ENCODE measurements at regions not wholly inside any gene's neighbourhood (a gene's known extent, or its start where the extent isn't known, plus 50 kb on each side); places are given as distances from the start of the nearest gene placed in this dataset.

DNA sequence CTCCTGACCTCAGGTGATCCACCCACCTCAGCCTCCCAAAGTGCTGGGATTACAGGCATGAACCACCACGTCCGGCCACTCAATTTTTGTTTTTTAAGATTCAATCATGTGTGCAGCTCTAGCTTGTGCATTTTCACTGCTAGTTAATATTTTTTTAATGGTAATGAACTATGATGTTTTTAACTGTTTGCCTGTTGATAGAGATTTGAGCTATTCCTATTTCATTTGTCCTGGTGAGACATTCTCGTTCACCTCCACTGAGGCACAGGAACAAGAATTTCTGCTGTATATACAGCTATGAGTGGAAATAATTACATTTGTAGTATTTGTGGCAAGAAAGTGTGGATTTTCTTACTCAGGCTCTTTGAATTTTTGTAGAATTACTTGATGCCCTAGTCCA is 137.7 kb upstream of the MYOCD start:
- DNase-seq (ENCODE audit: low spot score), result no peak

DNA sequence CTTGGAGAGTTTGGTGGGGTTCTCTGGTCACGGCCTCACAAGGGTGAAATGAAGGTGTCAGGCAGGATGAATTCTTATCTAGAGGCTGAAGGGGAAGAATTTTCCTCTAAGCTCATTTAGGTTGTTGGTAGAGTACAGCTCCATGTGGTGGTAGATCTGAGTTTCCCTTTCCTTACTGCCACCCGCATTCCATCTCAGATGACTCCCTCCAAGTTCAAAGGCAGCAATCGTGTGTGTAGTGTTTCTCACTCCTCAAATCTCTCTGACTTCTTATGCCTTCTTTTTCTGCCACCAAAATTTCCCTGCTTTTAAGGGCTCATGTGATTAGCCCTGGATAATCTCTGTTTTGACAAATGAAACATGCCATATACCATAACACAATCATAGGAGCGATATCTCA is 135.5 kb upstream of the MYOCD start:
- DNase-seq (ENCODE audit: low spot score), result no peak

DNA sequence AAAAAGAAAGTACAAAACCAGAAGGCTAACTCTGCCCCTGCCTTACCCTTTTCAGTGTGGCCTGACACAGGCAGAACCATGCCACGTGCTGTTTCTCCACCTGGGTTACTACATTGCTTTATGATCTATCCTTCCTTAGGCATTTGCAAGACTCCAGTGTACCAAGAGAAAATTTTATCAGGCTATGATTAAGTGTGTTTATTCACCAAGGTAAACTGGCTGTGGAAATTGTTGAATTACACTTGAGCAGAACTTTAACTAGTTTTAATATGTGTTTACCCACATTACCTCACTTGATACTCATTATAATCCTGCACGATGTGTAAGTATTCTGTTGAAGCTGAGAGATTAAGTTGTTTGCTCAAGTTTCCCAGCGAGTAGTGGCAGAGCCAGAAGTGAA is 129.7 kb upstream of the MYOCD start:
- DNase-seq (ENCODE audit: low spot score), result no peak

GRCh38 chr17:12536472-12536871 is 129.2 kb upstream of the MYOCD start:
- DNase-seq (ENCODE audit: low spot score), result no peak

GRCh38 chr17:12537436-12537835 is 128.3 kb upstream of the MYOCD start:
- no peak for DNase-seq (ENCODE audit: low spot score)

DNA sequence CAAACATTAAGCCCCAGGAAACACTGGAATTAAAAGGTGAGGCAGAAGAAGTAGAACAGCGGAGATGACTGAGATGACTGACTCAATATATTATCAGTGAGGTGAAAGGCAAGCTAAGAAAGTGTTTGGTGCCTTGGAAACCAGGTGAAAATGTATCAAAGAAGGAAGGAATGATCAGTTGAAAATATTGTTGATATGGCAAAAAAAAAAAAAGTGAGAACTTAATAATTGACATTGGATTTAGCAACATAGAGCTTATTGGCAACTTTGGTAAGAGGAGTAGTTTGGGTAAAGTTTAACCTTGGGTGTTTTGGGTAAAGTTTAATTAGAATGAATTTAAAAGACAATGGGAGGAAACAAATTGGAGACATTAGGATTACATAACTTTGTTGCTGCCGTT is 127.7 kb upstream of the MYOCD start:
- no peak for DNase-seq (ENCODE audit: low spot score)

DNA sequence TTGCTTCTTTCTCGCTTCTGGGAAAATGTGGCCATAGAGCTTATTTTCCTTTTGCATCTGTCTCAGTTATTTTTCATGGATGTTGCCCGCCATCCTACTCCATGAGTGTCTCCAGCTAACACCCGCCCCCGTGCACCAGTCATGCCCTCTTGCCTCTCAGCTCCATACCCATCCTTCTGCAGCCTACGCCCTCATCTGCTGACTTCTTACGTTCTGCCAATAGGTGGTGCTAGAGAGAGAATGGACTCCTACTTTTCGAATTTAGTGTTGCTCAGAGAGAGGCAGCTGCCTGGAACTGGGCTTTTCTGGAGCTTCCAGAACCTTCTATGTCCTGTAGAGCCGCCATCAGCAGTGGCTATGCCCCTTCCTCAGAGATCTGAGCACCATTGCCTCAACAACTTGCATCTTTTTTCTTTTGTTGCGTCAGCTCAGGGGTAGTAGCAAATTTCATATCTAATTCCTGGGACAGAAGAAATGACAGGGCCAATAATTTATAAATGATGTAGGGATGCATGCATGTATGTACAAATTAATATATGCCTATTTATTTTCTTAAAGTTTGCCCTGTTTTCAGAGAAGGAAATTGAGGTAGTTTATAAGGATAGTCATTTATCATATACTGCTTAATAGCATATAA is 119.7 kb upstream of the MYOCD start:
- peak; percentile 65 for DNase-seq (ENCODE audit: low spot score)

DNA sequence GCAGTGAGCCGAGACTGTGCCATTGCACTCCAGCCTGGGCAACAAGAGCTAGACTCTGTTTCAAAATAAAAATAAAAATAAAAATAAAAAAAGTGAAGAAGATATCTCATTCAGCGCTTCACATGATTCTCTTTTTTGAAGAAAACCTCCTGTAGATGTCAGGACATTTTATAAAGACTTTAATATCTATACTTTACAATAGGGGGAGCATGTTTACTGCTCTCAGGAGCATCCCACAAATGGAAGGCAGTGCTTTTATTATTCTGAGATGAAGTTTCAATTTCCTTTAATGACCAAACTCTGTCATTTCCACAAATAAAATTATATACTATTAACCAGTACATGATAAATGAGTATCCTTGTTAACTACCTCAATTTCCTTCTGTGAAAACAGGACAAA is 118.7 kb upstream of the MYOCD start:
- no peak for DNase-seq (ENCODE audit: low spot score)

- no peak for DNase-seq (ENCODE audit: low spot score)
Observed at GRCh38 chr17:12547831-12548230, 117.9 kb upstream of the MYOCD start.

- no peak for DNase-seq (ENCODE audit: low spot score)
Observed at GRCh38 chr17:12548558-12548957, 117.1 kb upstream of the MYOCD start.

DNA sequence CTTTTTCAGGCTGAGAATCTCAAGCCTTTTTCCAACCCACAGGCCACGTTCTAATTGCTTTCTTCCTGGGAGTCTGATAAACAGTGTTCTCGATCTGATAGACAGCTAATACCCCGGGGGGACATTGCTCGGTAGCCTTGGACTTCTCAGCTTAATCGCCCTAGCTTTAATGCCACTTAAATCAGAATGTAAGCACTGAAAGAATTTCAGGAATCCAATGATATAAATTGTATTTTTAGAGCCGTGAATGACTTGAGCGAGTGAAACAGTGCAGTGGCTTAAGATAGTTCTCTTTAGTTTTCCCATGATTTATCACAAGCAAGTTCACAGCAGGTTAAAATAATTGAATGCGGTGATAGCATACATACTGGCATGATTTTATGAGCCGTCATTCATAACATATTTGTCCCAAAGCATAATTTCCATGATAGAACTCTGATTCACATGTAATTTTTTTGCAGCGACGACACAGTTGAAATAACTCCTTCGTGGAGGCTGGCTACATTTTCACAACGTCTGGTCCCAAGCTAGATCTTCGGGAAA is 116.1 kb upstream of the MYOCD start:
- no peak for DNase-seq (ENCODE audit: low spot score)

DNA sequence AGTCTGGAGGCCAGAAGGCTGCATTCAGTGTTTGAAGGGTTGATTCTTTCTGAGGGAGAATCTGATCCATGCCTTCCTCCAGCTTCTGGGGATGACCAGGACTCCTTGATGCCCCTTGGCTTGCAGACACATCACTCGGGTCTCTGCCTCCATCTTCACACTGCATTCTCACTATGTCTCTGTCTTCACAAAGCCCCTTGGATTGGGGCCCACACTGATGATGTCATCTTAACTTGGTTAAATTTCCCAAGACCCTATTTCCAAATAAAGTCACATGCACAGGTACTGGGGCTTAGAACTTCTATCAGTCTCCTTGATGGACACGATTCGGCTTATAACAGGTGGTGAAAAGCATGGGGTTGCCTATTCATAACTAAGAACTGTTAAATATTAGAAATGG is 112.1 kb upstream of the MYOCD start:
- no peak for DNase-seq (ENCODE audit: low spot score)

- DNase-seq (ENCODE audit: low spot score), result no peak
Observed at GRCh38 chr17:12554251-12554650, 111.4 kb upstream of the MYOCD start.

DNA sequence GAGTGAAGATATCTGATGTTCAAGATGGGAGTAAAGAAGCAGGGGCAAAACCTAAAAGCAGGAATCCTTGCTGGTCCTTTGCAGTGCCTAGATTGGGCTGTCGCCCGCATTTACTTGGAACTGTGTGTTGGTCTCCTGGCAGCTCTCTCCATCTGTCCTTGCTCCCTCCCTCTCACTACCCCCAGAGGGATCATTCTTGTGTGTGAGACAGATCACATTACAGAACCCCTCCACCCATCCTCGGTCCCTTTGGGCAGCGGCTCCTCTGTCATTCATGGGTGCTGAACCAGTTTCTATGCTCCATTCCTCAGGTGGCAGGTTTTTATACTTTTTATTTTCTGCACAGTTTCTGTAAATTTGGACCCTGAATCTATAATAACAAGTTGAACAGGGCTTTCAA is 99.4 kb upstream of the MYOCD start:
- no peak for DNase-seq (ENCODE audit: low spot score)

GRCh38 chr17:12567077-12568053 is 98.3 kb upstream of the MYOCD start:
- no peak for DNase-seq (ENCODE audit: low spot score)

DNA sequence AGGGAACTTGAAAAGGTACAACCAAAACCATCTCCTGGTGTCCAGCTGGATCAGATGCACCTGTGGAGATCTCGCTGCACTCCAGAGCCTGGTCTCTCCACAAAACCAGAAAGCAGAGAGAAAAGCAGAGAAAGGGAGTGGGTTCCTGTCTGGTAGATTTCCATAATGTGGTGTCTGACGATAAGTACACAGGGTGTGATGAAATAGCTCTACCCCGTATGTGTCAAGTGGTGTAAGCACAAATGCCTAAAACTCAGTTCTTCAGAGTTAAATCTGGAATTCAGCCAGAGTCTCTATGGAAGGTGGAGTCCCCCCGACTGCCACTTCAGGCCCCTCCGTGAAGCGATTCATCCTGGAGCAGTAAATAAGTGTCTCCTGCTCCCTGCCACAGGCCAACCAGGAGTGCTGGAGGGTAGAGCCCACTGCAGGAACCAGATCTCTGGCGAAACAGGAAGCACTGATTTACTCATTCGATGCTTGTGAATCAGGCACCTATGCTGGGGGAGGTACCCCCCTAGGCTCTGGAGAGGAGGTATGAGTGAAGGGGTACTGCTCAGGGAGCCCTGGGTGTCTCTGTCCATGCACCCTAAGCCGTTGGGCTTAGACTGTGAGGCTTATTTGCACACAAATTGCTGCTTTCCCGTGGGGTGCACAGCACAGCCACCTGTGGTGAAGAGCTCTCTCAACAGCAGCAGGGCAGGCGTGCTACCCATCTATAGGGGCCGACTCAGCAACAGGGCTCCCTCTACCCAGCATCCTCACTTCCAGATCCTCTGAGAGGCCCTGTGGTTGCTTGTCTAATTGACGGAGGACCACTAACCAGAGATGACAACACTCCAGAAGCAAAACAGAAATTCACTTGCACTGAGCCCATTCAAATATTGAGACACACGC is 97.1 kb upstream of the MYOCD start:
- no peak for DNase-seq (ENCODE audit: low spot score)

DNA sequence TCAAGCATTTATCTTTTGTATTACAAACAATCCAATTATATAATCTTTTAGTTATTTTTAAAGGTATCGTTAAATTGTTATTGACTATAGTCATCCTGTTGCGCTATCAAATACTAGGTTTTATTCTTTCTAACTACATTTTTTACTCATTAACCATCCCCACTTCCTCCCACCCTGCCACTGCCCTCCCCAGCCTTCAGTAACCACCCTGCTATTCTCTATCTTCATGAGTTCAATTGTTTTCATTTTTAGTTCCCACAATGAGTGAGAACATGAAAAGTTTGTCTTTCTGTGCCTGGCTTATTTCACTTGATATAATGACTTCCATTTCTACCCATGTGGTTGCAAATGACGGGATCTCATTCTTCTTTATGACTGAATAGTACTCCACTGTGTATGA is 94.1 kb upstream of the MYOCD start:
- DNase-seq (ENCODE audit: low spot score), result no peak

DNA sequence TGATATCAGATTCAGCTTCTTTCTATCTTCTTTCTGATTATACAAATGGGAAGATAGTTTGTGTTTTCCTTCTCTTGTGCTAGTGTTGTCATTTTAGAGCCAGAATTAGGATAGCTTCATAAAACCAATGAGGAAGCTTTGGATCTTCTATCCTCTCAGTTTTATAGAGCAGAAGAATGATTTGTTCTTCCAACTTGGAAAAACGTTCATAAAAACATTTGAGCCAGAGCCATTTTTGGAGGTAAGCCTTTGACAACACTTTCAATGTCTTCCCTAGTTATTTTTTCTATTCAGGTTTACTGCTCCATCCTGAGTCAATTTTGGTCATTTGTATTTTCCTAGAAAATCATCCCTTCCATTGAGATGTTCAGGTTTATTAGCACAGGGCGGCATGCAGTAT is 91.2 kb upstream of the MYOCD start:
- DNase-seq (ENCODE audit: low spot score), result no peak

- no peak for DNase-seq (ENCODE audit: low spot score)
Observed at GRCh38 chr17:12575641-12576040, 90.0 kb upstream of the MYOCD start.

DNA sequence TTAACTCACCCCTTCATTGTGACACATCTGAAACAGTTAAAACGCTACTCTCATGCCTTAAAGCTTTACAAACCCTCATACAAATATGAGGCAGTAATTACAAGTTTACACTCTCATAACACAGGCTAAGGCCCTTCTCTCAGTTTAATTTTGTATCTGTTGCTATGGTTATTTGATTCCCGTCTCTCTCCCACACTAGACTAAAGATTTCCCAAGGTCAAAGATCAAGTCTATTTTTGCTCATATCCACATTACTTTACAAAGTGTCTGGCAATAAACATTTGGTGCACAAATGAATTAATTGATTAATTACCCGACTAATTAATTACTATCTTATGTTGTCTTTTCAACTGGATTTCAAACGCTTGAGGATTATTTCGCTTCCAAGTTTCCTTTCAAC is 86.4 kb upstream of the MYOCD start:
- DNase-seq (ENCODE audit: low spot score), result no peak

GRCh38 chr17:12580640-12581039 is 85.0 kb upstream of the MYOCD start:
- DNase-seq (ENCODE audit: low spot score), result no peak

GRCh38 chr17:12584727-12585126 is 81.0 kb upstream of the MYOCD start:
- DNase-seq (ENCODE audit: low spot score), result no peak

Measured in AG08396 (cell line).